ENCODE measurements at regions not wholly inside any gene's neighbourhood (a gene's known extent, or its start where the extent isn't known, plus 50 kb on each side); places are given as distances from the start of the nearest gene placed in this dataset.

GRCh38 chr2:52258038-52258437 is 1226.1 kb upstream of the NRXN1 start:
- Mint-ChIP-seq H3K9me3 (ENCODE audit: unreplicated experiment) (no peaks in the 10 kb centered on the region), H3K4me1 (ENCODE audit: unreplicated experiment) (peaks cover 3% of the 10 kb centered on the region), H3K27ac (ENCODE audit: unreplicated experiment) (no peak overlapping the region), H3K36me3 (ENCODE audit: unreplicated experiment) (no peaks in the 10 kb centered on the region), H3K4me3 (ENCODE audit: unreplicated experiment) (no peak overlapping the region), H3K27me3 (ENCODE audit: unreplicated experiment) (no peaks in the 10 kb centered on the region)
- TF ChIP-seq CTCF (IDR thresholded peaks at IDR 0.05), result no peak
- no peak for DNase-seq (ENCODE audit: extremely low spot score, unreplicated experiment)

GRCh38 chr2:52253416-52253980 is 1221.6 kb upstream of the NRXN1 start:
- DNase-seq (ENCODE audit: extremely low spot score, unreplicated experiment), result no peak
- Mint-ChIP-seq H3K9me3 (ENCODE audit: unreplicated experiment) (no peaks in the 10 kb centered on the region), H3K4me3 (ENCODE audit: unreplicated experiment) (no peak overlapping the region), H3K27ac (ENCODE audit: unreplicated experiment) (no peak overlapping the region), H3K4me1 (ENCODE audit: unreplicated experiment) (no peaks in the 10 kb centered on the region), H3K36me3 (ENCODE audit: unreplicated experiment) (no peaks in the 10 kb centered on the region), H3K27me3 (ENCODE audit: unreplicated experiment) (peaks cover 3% of the 10 kb centered on the region)
- TF ChIP-seq CTCF (IDR thresholded peaks at IDR 0.05), result no peak

- no peak for TF ChIP-seq CTCF (IDR thresholded peaks at IDR 0.05)
- H3K27me3 Mint-ChIP-seq (ENCODE audit: unreplicated experiment), result peaks cover 9% of the 10 kb centered on the region
- H3K4me3 Mint-ChIP-seq (ENCODE audit: unreplicated experiment), result no peak overlapping the region
- no peak overlapping the region for H3K27ac Mint-ChIP-seq (ENCODE audit: unreplicated experiment)
- H3K9me3 Mint-ChIP-seq (ENCODE audit: unreplicated experiment), result no peaks in the 10 kb centered on the region
- DNase-seq (ENCODE audit: extremely low spot score, unreplicated experiment), result no peak
- H3K4me1 Mint-ChIP-seq (ENCODE audit: unreplicated experiment), result no peaks in the 10 kb centered on the region
- H3K36me3 Mint-ChIP-seq (ENCODE audit: unreplicated experiment), result no peaks in the 10 kb centered on the region
These were observed 1206.8 kb upstream of the NRXN1 start for GRCh38 chr2:52238782-52239181.

- peak overlapping the region; percentile 20 for H3K27ac Mint-ChIP-seq (ENCODE audit: unreplicated experiment)
These were observed 1190.2 kb upstream of the NRXN1 start for GRCh38 chr2:52222128-52222527.

GRCh38 chr2:52220393-52220792 is 1188.5 kb upstream of the NRXN1 start:
- Mint-ChIP-seq H3K9me3 (ENCODE audit: unreplicated experiment) (peaks cover 3% of the 10 kb centered on the region), H3K4me1 (ENCODE audit: unreplicated experiment) (peaks cover 6% of the 10 kb centered on the region), H3K27me3 (ENCODE audit: unreplicated experiment) (no peaks in the 10 kb centered on the region), H3K4me3 (ENCODE audit: unreplicated experiment) (no peak overlapping the region), H3K27ac (ENCODE audit: unreplicated experiment) (no peak overlapping the region), H3K36me3 (ENCODE audit: unreplicated experiment) (no peaks in the 10 kb centered on the region)
- DNase-seq (ENCODE audit: extremely low spot score, unreplicated experiment), result no peak
- no peak for TF ChIP-seq CTCF (IDR thresholded peaks at IDR 0.05)

More at GRCh38 chr2:52222128-52222527, 1190.2 kb upstream of the NRXN1 start:
- Mint-ChIP-seq H3K27me3 (ENCODE audit: unreplicated experiment) (no peaks in the 10 kb centered on the region), H3K36me3 (ENCODE audit: unreplicated experiment) (no peaks in the 10 kb centered on the region), H3K4me3 (ENCODE audit: unreplicated experiment) (no peak overlapping the region), H3K4me1 (ENCODE audit: unreplicated experiment) (peaks cover 6% of the 10 kb centered on the region), H3K9me3 (ENCODE audit: unreplicated experiment) (peaks cover 3% of the 10 kb centered on the region)
- DNase-seq (ENCODE audit: extremely low spot score, unreplicated experiment), result no peak
- no peak for TF ChIP-seq CTCF (IDR thresholded peaks at IDR 0.05)
